GM18858 (cell line): ENCODE measurements at regions not wholly inside any gene's neighbourhood (a gene's known extent, or its start where the extent isn't known, plus 50 kb on each side); places are given as distances from the start of the nearest gene placed in this dataset.
"Not testable (repeated sequence)": the region's sequence is repeated elsewhere in the genome, so short reads cannot be mapped to it uniquely, and the experiment has no call there.

Source experiments
- ATAC-seq: cut with Tn5 transposase; IDR thresholded peaks from one replicate; pipeline ENCODE4 v1.9.1; 2021; ENCODE audit not compliant: unreplicated experiment

DNA sequence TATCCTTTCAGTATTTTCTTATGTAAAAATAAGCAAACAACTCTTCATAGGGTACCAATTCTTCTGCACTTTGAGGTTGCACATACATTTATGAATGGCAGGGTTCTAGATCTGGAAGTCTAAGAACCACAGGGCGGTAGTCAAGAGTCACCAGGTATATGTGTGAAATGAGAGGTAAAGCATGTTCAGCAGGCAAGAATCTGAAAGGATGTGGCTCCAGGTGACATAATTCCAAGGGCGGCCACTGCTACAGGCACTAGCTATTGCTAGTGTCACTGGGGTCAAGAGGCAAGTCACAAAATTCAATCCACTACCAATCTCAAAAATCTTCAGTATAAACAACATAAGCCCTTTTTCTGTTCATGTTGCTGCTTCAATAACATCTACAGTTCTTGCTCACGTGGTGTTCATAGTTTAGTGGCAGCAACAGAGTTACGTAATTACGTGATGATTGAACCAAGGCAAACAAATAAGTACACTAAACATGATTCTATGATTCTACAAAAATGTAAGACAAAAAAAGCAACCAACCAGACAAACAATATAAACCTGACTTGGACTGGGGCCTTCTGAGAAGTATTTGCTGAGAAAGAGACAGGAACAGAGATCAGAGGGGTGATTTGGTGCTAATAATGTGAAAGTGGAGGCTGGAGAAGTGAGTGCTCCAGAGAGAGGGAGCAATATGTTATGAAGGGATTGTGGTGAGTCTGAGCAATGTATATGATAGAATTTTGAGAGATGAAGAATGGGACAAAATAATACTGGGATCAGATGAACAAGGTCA, 101.7 kb downstream of the NAA11 start:
- ATAC-seq: no peak

DNA sequence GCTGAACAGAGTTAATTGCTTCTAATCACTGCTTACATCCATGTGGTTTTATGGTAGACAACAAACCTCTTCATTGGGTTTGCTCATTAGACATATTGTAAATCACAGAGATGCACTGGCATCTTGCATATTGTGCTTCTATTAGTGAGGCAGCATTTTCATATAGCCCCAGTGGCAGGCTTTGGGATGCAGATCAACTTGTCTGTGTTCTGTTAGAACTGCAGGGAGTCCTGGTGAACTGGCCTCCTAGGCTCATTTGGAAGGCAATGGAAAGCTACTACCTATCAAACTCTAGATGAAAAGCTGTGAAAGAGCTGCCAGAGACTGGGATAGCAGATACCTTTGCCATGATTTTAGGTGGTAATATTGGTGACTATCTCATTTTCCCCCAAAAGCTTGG, 108.8 kb downstream of the NAA11 start:
- ATAC-seq: no peak

DNA sequence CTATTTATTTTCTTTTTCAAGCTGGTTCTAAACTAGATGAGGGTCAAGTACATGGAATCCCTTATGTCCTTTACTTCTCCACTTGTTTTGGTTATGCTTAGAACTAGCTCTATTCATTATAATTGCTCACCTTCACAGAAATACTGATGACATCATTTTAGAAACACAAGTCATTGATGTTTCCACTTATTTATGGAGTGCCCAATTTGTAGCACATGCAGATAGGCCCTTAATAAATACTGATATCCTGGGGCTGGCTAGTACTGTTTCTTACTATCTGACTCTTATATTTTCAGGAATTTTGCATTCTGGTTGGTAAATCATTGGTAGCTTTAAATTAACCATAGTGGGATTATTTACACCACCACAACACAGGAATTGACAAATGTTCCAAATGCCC, 112.2 kb downstream of the NAA11 start:
- no peak for ATAC-seq

DNA sequence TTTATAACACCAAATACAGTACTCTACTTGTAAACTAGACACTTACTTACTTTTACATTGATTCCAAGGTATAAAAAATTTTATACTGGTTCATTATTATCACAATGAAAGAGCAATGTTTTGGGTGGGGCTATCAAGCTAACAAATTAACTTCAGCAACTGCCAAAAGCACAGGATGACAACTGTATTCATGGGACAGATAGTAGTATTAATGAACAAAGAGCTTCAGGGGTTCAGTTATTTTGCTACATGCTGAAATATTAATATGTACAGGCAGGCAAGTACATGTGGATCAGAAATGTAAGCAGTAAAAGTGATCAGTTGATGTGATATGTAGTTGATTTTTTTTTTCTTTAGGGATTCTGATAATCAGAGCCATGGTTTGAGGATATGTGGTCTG, 112.9 kb downstream of the NAA11 start:
- ATAC-seq: no peak

DNA sequence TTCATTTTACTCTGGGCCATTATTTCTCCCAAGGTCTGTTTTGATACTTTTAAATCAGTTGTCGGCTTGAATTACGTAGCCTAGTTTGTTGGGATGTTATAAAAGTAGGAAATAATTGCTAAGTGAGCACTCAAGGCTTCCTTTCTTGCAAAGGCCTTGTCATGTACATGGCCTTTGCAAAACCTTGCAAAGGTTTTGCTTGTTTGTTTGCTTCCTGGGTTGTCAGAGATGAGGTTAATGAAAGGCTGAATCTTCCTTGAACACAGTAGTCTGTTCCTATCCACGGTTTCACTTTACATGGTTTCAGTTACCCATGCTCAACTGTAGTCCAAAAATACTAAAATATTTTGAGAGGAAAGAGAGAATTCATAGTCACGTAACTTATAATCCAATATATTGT, 113.5 kb downstream of the NAA11 start:
- no peak for ATAC-seq

DNA sequence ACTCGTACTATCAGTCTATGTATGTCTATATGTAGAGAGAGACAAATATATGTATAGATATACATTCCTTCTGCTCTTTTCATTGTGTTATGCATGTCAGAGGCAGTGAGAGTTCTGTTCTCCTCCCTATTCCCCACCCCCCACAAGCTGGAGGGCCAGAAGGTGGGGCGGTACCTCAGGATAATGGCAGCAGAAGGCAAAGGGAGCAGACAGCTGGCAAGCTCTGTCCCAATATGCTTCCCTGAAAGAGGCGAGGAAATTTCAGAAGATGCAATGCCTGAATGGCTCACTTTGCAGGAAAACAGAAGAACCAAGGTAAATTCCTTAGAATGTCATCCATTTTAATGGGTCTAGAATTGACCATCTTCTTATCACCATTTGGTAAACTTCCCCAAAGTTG, 114.4 kb downstream of the NAA11 start:
- ATAC-seq: no peak

DNA sequence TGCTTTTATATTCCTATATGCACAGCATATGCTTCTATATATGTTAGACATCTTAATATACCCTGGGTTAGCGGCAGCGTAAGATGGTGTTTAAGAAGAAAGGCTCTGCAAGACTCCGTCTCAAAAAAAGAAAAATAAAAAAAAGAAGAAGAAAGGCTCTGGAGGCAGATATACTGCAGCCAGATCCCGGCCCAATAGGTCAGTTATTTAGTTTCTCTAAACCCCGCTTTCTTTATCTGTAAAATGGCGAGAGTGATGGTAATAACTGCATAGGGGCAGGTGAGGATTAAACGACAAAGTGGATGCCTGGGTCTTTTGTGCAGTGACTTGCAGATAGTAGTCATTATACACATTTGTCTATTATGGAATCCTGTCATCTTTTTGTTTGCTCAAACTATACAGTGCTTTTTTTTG, 115.2 kb downstream of the NAA11 start:
- no peak for ATAC-seq

DNA sequence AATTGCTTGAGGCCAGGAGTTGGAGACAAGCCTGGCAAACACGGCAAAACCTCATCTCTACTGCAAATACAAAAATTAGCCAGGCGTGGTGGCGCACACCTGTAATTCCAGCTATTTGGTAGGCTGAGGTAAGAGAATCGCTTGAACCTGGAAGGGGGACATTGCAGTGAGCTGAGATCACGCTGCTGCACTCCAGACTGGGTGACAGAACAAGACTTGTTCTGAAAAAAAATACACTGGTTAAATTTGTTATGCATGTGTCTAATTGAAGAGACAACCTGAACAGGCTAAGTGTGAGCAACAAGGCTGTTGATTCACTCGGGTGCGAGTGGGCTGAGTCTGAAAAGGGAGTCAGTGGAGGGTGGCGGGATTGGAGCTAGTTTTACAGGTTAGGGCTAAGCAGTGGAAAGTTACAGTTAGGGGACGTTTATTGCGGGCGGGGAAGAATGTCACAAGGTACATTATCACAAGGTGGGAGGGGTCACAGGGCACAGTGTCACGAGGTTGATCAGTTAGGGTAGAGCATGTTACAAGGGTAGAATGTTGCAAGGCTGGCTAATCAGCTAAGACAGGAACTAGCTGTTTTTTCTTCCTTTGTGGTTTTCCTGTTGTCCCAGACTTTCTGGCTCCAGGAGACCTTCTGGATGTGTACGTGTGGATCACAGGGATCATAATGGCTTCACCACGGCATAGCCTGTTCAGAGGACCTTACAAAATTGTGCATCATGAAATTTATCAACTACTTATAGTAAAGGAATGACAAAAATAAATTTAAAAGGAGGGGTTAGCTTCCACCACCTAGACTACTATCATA, 115.8 kb downstream of the NAA11 start:
- ATAC-seq: no peak

DNA sequence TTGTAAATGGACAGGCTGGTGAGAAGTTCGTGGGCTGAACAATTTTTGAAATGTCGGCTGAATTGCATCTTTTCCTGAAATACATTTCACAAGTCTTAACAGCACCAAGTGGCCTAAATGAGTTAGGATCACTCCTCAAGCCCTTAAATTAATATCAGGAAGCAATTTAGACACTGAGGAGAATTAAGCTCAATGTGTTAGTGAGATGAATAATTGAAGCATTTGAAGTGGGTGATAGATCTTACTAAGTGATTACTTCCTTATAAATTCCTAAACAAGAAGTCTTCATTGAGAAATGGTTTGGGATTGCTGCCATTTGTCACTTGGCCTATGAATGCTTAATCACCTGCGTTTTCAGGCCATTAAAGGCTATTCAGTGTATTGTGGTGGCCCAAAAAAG, 116.8 kb downstream of the NAA11 start:
- no peak for ATAC-seq

DNA sequence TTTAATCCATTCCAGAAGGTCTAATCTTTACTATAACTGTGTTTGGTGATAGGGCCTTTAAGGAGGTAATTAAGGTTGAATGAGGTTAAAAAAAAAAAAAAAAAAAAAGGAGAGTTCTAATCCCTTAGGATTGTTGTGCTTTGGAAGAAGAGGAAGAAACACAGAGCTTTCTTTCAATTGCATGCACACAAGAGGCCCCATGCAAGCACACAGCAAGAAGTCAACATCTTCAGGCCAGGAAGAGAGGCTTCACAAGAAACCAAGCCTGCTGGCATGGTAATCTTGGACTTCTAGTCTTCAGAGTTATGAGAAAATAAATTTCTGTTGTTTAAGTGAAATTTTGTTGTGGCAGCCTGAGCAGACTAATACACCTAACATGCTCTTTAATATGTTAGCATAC, 118.6 kb downstream of the NAA11 start:
- no peak for ATAC-seq

DNA sequence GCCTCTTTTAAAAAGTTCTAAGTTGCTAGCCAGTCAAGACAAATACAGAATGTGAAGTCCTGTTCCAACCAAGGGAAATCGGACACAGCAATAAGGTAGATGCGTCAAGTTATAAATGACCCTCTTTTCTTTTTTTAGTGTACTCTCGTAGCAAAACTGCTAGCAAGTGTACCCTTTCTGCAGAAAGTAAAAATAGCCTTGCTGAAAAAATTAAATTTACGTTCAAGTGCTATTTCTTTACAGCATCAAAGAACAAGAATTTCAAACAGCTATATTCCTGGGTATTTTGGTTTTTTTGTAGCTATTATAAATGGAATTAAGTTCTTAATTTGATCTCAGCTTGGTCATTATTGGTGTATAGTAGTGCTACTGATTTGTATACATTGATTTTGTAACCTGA, 119.2 kb downstream of the NAA11 start:
- no peak for ATAC-seq

DNA sequence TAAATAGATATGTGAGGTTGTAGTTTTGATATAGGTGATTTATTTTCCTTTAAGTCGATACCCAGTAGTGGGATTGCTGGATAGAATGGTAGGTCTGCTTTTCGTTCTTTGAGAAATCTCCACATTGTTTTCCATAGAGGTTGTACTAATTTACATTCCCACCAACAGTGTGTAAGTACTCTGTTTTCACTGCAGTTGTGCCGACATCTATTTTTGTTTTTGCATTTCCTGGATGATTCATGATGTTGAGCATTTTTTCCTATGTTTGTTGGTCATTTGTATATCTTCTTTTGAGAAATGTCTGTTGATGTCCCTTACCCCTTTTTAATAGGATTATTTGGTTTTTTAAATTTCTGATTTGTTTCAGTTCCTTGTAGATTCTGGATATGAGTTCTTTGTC, 120.7 kb downstream of the NAA11 start:
- ATAC-seq: no peak

DNA sequence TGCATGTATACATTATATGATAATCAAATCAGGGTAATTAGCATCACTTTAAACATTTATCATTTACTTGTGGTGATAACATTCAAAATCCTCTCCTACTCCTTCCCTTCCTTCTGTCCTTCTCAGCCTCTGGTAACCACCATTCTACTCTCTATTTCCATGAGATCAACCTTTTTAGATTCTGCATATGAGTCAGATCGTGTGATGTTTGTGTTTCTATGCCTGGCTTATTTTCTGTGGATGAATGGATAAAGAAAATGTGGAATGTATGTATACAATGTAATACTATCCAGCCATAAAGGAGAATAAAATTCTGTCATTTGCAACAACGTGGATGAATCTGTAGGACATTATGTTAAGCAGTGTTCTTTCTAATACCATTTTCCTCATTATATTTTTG, 123.9 kb downstream of the NAA11 start:
- ATAC-seq: no peak

DNA sequence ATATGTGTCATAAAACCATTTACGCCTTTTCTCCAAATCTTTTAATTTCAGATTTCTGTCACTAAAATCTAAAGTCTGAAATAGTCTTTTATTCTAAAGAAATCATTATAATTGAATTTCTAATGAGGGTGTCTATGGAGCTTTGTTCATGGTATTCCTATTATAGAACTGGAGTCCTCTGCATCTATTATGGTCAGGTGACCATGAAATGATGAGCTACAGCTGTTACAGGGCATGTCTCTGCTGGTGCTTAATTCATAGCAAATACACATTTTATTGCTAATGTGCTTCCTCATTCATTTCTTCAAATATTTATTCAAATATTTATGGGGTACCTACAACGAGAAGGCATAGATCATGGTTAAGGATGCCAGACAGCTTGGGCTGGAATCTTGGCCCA, 126.1 kb downstream of the NAA11 start:
- no peak for ATAC-seq

DNA sequence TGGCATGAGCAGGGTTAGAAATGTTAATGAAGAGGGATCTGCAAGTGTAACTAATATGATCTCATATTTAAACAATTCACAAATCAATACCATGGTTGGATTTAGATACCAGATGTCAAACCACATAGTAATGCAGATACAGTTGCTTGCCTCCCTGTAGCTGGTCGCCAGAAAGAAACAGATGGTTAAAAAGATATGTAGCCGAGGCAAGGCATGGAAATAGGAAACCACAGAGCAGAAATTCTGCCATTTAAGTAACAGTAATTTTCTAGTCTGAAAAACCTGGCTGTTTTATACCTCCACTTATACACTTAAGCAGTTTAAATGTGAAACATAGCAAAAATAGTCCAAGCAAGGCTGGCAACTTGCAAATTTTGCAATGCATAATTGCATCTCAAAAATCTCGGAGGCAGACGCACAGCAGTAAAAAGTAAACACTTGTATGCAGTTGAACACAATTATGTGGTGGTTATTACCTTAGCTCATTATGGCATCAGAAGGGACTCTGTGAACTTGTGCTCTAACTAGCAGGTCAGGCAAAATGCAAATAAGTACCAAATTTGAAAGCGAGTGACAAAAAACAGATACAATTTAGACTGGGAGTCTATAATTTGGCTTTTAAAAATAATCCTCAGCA, 126.8 kb downstream of the NAA11 start:
- no peak for ATAC-seq

DNA sequence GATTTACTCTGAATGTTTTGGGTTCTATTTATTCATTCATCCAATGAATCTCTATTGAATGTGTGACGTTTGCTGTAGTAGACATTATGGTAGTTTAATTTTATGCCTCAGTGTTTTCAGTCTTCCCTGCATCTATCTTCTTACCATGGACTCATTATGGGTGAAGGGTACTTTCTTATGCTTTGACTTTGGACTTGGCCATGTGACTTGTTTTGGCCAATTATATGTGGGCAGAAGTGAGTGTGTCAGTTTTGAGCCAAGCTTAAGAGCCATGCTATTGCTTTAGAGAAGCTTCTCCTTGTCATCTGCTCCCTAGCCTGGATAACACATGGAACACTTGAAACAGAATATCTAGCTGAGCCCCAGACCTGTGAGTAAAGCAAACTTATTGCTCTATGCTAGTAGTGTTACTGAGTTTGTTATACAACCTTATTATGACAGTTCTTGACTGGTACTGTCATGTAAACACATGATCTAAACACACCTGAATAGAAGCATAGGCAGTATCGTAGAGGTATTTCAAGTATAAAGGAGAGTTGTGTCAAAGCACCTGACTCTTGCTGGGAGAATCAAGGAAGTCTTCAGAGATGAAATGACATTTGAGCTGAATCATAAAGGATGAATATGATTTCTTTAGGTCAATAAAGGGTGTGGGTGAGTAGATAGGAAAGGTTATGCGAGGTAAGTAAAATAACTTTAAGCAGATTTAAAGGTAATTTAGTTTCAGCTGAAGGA, 128.4 kb downstream of the NAA11 start:
- ATAC-seq: no peak

DNA sequence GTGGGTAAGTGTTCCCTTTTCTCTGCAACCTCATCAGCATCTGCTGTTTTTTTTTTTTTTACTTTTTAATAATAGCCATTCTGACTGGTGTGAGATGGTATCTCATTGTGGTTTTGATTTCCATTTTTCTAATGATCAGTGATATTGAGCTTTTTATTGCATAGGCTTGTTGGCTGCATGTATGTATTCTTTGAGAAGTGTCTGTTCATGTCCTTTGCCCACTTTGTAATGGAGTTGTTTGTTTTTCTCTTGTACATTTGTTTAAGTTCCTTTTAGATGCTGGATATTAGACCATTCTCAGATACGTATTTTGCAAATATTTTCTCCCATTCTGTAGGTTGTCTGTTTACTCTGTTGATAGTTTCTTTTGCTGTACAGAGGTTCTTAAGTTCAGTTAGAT, 134.6 kb downstream of the NAA11 start:
- ATAC-seq: not testable (repeated sequence)

DNA sequence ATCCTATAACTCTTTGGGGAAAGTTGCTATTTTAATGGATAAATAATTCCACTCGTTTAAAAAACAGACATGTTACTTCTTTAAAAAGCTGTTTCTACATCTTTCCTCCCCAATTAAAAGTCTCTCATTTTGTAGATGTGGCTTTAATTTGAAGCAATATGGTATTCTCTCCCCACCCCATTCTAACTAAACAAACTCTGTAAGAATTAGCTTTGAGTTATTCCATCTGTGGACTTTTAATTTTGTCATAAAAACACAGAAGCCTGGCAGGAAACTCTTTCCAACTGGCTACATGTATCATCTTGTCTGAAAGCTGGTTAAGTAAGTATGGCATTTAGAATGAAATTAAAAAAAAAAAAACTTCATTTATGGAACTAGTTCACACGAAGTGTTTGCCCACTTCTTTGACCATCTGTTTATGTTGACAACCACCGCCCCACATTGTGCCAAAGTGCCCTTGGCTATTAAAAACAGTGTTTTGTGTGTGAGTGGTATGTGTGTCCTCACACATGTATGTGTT, 140.3 kb downstream of the NAA11 start:
- no peak for ATAC-seq

DNA sequence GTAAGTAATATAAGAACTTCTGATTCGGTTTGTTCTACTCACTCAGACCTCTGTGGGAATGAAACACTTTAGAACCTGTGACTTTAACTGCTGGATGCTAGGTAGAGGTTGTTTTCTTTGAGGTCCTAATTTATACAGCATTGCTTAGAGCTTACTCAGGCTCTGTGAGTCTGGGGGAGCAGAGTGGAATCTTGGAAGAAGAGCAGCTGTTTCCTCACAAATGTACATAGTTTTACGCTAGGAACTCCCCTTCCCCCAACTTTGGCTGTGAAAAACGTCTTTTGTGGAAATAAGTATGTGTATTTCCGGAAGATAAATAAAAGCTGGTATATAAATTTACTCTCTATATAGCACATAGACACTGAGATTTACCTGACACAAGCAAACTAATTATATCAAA, 141.4 kb downstream of the NAA11 start:
- ATAC-seq: no peak

DNA sequence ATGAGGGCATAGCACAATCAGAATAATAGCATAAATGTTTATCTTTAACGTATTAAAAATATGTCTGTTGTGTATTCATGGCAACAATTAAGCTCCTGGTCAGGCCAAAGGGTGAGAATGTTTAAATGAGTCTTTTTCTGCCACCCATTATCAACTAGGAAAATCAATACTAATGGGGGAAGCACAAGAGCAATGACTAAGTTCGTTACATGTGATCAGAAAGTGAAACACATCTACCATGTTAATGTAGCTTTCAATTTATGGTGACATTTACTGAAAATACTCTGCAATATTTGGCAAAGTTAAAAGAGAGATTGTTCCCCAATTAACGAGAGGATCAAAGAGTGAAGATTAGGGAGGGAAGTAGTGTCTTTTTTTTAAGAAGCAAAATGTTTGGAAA, 143.7 kb downstream of the NAA11 start:
- ATAC-seq: no peak

DNA sequence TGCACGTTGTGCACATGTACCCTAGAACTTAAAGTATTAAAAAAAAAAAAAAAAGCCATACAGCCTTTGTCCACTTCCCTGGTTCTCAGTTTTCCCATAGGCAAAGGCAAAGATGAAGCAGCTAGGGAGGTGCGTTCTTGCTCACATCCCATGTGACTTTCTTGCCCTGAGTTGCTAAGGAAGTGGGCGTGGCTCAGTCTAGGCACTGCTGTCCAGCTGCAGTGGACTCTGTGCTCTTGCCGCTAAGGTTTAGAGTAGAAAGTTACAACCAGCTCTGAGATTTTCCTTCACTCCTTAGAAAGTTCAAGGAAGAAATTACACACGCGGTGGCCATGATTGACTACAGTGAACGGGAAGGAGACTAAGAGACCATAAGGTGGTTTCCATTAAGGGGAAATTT, 144.7 kb downstream of the NAA11 start:
- ATAC-seq: no peak
